ENCODE measurements at regions not wholly inside any gene's neighbourhood (a gene's known extent, or its start where the extent isn't known, plus 50 kb on each side); places are given as distances from the start of the nearest gene placed in this dataset.
"Not testable (repeated sequence)": the region's sequence is repeated elsewhere in the genome, so short reads cannot be mapped to it uniquely, and the experiment has no call there.

DNA sequence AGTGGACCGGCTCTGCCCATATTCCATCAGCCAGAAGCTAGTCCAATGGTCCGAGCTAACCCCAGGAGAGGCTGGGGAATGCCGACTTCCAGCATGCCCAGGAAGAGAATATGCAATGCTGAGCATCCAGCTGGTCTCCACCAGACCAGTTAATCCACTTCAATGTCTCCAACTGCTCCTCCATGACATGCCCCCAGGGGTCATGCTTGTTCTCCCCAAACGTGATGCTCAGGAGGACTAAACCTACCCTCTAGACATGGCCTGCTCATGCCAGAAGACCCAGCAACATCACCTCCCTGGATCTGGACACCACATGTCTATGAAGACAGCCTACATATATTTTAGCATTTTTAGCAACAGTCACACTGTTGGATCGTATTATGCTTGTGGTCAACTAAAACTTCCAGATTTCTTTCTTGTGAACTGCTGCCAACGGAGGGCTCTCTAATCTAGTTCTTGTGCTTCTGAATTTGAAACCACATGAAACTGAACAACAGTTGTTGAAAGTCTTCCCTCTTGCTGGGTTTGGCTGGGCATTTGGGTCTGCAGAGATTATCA lies 245.1 kb downstream of the SOX9 start:
- no peak for DNase-seq (ENCODE audit: low read depth, low spot score)

DNA sequence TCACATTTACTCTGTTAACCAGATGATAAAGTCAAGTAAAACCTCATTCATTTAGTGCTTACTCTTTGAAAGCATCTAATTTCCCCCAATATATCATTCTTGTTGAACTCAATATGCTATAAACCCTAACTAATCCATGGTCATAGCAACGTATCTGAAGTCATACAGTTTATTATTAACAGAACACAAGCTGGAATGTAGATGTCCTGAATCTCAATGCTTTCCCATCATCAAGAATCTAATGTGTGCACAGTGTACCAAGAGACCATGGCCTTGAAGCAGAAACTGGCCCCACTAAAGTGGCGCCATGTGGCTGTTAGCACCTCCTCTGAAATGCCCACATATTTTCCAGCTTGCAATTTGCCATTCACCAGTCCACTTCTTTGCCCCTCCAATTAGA lies 245.8 kb downstream of the SOX9 start:
- no peak for DNase-seq (ENCODE audit: low read depth, low spot score)

DNA sequence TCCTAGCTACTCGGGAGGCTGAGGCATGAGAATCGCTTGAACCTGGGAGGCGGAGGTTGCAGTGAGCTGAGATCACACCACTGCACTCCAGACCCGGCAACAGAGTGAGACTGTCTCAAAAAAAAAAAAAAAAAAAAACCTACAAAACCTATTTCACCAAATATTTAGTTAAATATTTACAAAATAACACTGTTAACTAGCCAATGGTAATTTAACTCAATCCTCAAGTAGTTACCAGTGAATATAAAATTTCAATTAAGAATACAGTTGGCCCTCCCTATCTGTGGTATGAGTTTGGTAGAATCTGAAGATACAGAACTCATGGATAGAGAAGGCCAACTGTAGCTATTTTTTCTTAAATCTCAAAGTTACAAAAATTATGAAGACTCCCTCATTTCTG lies 247.4 kb downstream of the SOX9 start:
- no peak for DNase-seq (ENCODE audit: low read depth, low spot score)

DNA sequence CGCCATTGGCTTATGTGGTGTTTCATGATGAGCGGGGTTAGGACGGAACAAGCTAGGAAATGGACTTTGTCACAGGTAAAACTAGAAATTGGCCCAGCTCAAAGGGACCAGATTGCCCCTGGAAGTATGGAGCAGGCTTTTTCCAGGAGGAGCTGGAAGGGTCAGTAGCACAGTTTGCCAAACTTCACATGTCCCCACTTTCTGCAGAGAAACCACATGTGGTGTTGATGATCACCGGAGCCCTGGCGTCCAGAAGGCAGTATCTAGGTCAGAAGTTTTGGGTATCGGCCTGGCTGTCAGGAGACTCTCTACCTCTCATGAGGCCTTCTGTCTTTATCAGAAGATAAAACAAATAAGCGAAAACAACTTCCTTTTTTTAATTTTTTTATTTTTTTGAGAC lies 248.5 kb downstream of the SOX9 start:
- DNase-seq (ENCODE audit: low read depth, low spot score), result no peak

GRCh38 chr17:72370819-72371218 lies 250.0 kb downstream of the SOX9 start:
- DNase-seq (ENCODE audit: low read depth, low spot score), result no peak

DNA sequence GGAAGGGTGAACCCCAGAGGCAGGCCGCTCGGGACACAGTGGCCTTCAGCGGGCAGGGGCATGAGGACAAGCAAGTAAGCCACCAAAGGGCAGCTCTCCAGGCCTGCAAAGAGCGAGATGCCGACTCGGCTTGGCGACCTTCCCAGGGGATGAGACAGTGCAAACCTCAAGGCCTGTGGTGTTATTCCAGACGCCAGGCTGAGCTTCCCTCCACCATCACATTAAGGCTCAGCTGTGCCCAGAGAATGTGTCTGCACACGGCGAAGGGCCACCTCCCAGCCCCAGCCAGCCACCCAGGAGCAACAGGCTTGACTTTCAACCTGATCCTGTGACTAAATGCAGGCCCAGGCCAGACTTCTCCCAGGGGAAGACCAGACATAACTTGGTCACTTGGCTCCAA lies 251.4 kb downstream of the SOX9 start:
- DNase-seq (ENCODE audit: low read depth, low spot score), result no peak

DNA sequence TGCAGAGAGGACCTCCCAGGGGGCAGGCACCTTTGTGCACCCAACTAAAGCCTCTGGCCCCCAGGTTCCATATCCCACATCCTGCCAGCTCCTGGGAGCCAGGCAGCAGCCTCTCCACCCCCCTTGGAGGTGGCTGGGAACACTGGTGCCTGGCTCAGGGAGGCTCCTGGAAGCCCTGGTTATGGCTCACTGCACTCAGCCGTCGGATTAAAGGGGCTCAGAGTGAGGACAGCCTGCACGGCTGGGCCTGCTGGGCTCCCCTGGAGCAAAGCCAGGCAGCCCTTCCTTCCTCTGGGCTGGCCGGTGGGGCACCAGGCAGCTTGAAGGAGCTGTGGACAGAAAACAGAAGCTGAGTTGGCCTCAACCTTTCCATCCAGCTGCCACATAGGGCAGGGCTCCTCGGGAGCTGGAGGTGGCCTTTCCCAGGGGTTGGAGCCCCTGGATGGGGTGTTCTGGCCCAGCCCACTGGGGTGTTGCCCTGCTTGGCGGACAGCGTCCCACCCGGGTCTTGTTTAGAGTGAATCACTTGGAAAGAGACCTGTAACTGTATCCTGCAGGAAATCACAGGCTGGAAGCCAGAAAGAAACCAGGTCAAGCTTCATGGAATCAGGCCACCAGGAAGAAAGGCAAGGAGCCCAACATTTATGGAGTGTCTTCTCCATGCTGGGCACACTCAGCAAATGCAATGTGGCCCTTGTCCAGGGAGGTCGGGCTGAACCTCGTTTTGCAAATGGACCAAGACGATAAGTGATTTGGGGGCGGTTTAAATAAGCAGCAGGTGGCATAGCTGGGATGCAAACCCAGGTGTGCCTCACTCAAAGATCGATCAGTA lies 253.3 kb downstream of the SOX9 start:
- DNase-seq (ENCODE audit: low read depth, low spot score), result no peak

GRCh38 chr17:72376526-72377345 lies 255.9 kb downstream of the SOX9 start:
- DNase-seq (ENCODE audit: low read depth, low spot score), result no peak

DNA sequence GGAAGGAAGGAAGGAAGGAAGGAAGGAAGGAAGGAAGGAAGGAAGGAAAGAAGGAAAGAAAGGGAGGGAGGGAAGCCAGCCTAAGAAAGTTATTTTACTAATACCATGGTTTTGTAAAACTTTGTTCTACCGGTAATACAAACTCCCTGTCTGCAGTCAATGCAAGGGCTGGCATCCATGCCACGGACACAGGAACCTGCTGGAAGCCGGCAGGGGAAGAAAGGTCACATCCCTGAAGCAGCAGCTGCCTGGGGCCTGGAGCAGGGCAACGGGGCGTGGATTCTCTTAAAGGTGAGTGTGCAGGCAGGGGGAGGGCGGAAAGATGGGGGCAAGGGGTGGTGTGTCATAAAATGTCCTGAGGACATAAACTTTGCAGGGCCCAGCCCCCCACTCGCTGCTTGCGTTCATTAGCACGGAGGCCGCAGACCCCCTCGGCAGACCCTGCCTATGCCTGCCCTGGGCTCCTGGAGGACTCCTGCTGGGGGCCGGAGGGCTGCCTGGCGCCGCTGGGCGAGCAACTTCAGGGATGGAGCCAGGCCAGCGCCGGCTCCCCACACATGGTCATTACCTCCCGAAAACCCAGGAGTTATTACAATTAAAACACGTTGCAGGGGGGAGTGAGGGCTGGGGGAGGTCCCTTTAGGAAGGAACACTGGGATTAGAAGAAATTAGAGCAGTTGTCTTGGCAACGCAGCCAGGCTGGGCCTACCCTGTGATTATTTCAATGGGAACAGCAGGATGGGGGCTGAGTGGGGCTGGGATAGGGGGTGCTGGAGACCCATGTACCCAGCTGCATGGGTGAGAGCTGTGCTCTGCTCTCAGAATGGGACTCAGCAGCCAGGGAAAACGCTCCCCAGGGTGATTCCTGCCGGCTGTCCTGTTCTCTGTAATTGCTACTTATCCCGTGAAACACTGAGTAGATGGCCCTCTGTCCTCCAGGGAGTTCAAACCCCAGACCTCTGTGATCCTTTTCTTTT lies 257.9 kb downstream of the SOX9 start:
- DNase-seq (ENCODE audit: low read depth, low spot score), result no peak

GRCh38 chr17:72379516-72379915 lies 258.7 kb downstream of the SOX9 start:
- no peak for DNase-seq (ENCODE audit: low read depth, low spot score)

GRCh38 chr17:72380120-72380519 lies 259.3 kb downstream of the SOX9 start:
- no peak for DNase-seq (ENCODE audit: low read depth, low spot score)

DNA sequence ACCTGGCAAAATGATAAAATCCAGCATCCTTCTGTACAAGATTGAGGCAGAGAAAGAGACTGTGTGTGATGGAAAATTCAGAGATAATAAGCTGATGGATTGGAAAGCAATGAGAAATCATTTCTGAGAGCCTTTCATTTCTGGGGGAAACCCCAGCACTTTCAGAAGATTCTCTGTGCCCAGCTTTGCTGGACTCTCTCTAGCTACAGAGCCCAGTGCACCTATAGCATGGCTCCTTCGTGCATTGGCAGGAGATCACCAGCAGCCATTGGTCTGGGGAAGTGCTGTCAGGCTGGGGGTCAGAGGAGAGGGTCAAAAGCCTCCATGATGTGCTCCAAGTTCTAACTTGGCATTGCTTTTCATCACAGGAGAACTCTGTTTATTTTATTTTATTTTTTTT lies 259.9 kb downstream of the SOX9 start:
- no peak for DNase-seq (ENCODE audit: low read depth, low spot score)

DNA sequence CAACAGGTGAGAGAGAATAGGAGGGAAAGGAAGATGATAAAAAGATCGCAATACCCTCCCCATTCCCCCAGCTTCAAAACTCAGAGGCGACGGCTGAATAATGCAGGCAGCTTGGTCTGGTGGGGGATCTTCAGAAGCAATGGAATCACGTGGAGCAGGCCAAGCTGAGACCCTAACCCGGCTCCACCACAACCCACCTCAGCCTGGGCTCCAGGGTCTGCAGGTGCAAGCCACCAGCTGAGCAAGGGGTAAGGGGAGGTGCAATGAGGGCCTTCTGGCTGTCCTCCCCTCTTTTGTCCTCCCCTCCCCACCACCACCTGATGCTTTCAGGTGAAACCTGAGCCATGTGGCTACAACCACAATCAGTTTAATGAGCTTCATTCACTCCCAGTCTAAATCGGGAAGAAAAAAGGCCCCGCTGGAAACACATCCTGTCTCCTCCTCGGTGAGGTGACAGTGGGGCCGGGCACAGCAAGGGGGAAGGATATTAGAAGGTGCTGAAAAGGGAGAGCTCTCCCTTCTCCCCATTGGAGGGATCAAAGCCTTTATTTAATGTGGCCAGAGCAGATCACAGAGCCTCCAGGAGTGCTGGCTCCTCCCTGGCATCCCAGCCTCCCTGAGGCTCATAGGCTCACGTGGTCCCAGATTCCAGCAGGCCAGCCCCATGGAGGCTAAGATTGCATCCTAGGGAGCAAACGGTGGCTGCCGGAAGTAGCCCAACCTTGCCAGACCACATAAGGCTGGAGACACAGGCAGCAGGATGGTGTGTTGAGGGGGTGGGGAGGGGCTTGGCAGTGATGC lies 261.0 kb downstream of the SOX9 start:
- no peak for DNase-seq (ENCODE audit: low read depth, low spot score)

GRCh38 chr17:72382971-72383722 lies 262.3 kb downstream of the SOX9 start:
- DNase-seq (ENCODE audit: low read depth, low spot score), result no peak

DNA sequence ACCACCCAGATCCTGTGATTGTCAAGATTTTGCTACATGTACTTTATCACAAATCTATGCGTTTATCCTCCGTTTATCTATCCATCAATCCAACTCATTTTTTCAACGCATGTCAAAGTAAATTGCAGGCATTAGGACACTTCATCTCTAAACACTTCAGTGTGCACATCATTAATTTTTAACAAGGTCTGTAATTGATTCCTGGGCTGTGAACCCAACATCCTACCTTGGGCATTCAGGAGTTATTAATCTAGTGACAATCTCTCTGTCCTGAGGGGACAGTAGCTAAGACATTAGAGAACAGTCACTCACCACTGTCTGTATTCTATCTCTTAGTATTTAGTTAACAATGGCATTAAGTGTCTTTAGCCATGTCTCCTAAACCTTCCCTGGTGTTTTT lies 264.7 kb downstream of the SOX9 start:
- no peak for DNase-seq (ENCODE audit: low read depth, low spot score)

- not testable (repeated sequence) for DNase-seq (ENCODE audit: low read depth, low spot score)
Measured at GRCh38 chr17:72386173-72386572, 265.4 kb downstream of the SOX9 start.

GRCh38 chr17:72386619-72387237 lies 265.9 kb downstream of the SOX9 start:
- no peak for DNase-seq (ENCODE audit: low read depth, low spot score)

DNA sequence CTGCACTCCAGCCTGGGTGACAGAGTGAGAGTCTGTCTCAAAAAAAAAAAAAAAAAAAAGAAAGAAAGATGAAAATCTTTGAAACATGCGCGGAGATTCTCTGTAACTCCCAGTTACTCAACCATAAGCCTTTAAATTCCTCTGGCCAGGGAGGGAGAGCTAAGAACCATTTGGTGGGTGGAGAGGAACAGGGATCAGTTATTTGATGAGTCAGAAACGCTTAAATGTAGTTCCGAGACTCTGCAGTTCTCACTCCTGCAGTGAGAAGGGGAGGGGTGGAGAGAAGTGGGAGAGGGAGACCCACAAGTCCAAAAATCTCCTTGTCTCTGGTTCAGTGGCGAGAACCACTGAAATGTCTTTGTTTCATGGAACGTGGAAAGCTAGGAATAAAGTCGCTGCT lies 266.7 kb downstream of the SOX9 start:
- DNase-seq (ENCODE audit: low read depth, low spot score), result no peak

DNA sequence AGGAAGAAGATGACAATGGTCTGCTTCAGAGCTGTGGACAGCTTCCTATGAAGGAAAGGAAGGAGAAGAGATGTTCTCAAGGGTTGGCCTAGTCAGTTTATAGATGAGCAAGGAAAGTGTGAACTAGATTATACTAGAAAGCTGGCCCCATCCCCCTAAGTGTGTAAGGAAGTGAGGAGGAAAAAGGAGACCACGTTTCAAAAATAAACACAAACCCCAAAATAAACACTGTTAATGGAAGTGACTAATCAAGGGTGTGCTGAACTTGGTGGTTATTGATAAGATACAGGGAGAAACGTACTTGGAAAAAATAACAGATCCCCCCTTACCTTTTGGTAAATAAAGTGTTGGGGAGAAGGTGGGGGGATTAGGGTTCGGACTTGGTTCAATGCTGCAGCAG lies 267.1 kb downstream of the SOX9 start:
- no peak for DNase-seq (ENCODE audit: low read depth, low spot score)
